Uterus (tissue), 2 donors: ENCODE measurements at regions not wholly inside any gene's neighbourhood (a gene's known extent, or its start where the extent isn't known, plus 50 kb on each side); places are given as distances from the start of the nearest gene placed in this dataset.

Experiments
- CTCF ChIP-seq, 4 experiments: fragments of 200-600 bp in 2 of 4; fragments of 450-650 bp in 2 of 4; sonication (generic) in 2 of 4; IDR thresholded peaks; one replicate each; pipeline ENCODE4 v1.5.1; 2016 to 2019; ENCODE audit warnings: antibody characterized with exemption in 4 of 4, mild to moderate bottlenecking in 2 of 4, moderate library complexity in 1 of 4
- POLR2A ChIP-seq, 2 donors: fragments of 450-650 bp; IDR thresholded peaks; one replicate each; pipeline ENCODE4 v1.6.1; 2016; ENCODE audit warnings: antibody characterized with exemption in 2 of 2, mild to moderate bottlenecking in 1 of 2, moderate library complexity in 1 of 2

- TF ChIP-seq CTCF (IDR thresholded peaks at IDR 0.05) (no peak), POLR2A (IDR thresholded peaks at IDR 0.05) (no peak)
These were observed 117.2 kb upstream of the FLRT2 start for GRCh38 chr14:85412756-85413155.
